ENCODE measurements at regions not wholly inside any gene's neighbourhood (a gene's known extent, or its start where the extent isn't known, plus 50 kb on each side); places are given as distances from the start of the nearest gene placed in this dataset.

- no peak overlapping the region for H3K4me3 ChIP-seq (ENCODE audit: low read depth, low read length)
- no peak for DNase-seq (ENCODE audit: low read depth)
- TF ChIP-seq MYC (IDR thresholded peaks at IDR 0.05; ENCODE audit: low read depth, low read length) = no peak
- TF ChIP-seq, protein P1, sequence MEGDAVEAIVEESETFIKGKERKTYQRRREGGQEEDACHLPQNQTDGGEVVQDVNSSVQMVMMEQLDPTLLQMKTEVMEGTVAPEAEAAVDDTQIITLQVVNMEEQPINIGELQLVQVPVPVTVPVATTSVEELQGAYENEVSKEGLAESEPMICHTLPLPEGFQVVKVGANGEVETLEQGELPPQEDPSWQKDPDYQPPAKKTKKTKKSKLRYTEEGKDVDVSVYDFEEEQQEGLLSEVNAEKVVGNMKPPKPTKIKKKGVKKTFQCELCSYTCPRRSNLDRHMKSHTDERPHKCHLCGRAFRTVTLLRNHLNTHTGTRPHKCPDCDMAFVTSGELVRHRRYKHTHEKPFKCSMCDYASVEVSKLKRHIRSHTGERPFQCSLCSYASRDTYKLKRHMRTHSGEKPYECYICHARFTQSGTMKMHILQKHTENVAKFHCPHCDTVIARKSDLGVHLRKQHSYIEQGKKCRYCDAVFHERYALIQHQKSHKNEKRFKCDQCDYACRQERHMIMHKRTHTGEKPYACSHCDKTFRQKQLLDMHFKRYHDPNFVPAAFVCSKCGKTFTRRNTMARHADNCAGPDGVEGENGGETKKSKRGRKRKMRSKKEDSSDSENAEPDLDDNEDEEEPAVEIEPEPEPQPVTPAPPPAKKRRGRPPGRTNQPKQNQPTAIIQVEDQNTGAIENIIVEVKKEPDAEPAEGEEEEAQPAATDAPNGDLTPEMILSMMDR (IDR thresholded peaks at IDR 0.05; ENCODE audit: low read depth, low read length) = no peak
- TF ChIP-seq POLR2A (IDR thresholded peaks at IDR 0.05; ENCODE audit: extremely low read depth, insufficient read length) = no peak
- TF ChIP-seq MAX (IDR thresholded peaks at IDR 0.05; ENCODE audit: low read depth, low read length) = no peak
These were observed 186.1 kb upstream of the E2F8 start for GRCh38 chr11:19426756-19427403.

DNA sequence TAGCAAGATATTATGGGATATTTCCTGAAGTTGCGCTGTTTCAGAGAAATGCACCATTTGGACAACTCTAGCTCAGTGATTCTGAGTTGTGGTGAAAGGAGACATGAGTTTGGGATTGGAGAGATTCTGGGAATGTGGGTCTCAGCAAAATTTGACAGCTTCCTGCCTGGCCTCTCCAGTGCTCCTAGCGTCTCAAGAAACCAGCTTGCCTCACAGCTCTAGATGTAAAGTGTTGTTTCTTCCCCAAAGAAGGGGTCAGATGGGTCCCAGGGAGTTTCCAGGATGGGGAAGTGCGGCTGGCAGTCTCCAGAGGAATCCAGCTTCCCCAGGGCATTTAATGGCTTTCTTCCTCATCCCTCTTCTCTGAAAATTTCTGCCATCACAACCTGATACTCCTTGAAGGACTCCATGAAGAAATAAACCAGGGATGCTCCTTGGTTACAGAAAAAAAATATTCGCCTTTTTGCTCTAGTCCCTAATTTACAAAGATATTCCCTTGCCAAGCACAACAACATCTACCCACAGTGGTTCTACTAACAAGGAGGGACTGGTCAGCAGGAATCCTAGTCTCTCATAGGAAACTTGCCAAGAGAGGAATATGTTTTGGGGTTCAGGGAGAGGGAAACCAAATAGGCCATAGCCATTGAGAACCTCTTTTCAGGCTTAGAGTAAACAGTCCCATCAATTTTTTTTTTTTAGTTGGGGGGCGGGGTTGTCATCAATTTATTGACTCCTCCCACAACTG, 185.4 kb upstream of the E2F8 start:
- no peak for TF ChIP-seq MYC (IDR thresholded peaks at IDR 0.05; ENCODE audit: low read depth, low read length)
- TF ChIP-seq MAX (IDR thresholded peaks at IDR 0.05; ENCODE audit: low read depth, low read length) = no peak
- no peak for TF ChIP-seq POLR2A (IDR thresholded peaks at IDR 0.05; ENCODE audit: extremely low read depth, insufficient read length)
- TF ChIP-seq, protein P1 (IDR thresholded peaks at IDR 0.05; ENCODE audit: low read depth, low read length) = no peak
- no peak for DNase-seq (ENCODE audit: low read depth)
- no peak overlapping the region for H3K4me3 ChIP-seq (ENCODE audit: low read depth, low read length)

DNA sequence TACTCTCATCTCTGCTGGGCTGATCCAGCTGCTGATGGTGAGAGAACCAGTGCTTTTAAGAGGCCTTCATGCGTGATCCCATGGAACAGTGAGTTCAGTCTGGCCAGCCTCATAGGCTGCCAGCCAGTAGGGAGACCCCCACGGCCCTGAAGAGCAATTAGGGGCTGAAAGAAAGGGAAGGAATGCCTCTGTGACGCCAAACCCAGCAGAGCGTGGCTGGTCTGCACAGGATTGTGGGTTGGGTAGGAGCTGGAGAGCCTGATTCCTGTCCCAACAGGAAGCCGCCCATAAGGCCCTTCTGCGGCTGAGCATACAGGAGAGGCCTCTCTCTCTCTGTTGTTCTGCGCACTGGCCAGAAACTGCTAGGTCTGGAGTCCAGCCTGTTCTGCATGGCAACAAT, 181.5 kb upstream of the E2F8 start:
- TF ChIP-seq MAX (IDR thresholded peaks at IDR 0.05; ENCODE audit: low read depth, low read length) = no peak
- no peak for TF ChIP-seq POLR2A (IDR thresholded peaks at IDR 0.05; ENCODE audit: extremely low read depth, insufficient read length)
- DNase-seq (ENCODE audit: low read depth) = no peak
- H3K4me3 ChIP-seq (ENCODE audit: low read depth, low read length) = no peak overlapping the region

GRCh38 chr11:19420868-19421533, 180.3 kb upstream of the E2F8 start:
- TF ChIP-seq, protein P1 (IDR thresholded peaks at IDR 0.05; ENCODE audit: low read depth, low read length) = no peak
- TF ChIP-seq MYC (IDR thresholded peaks at IDR 0.05; ENCODE audit: low read depth, low read length) (no peak), POLR2A (IDR thresholded peaks at IDR 0.05; ENCODE audit: extremely low read depth, insufficient read length) (no peak), MAX (IDR thresholded peaks at IDR 0.05; ENCODE audit: low read depth, low read length) (no peak)
- DNase-seq (ENCODE audit: low read depth) = no peak
- H3K4me3 ChIP-seq (ENCODE audit: low read depth, low read length) = no peak overlapping the region

DNA sequence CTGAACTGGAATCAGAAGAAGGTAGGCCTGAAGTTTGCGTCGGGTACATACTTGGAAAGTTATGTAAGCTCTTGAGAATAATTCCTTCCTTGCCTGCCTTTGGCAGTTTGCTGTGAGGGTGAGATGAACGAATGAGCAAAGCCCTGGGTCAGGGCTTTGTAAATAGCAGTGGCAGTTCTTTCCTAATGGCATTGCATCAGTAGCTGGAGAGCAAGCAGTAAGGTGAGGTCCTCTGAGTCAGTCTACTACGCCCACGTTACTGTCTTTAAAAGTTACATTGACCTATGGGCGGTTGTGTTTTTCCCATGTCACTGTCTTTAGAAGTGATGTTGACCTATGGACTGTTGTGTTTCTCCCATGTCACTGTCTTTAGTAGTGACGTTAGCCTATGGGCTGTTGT, 179.1 kb upstream of the E2F8 start:
- no peak for DNase-seq (ENCODE audit: low read depth)
- H3K4me3 ChIP-seq (ENCODE audit: low read depth, low read length) = no peak overlapping the region

More for the DNA sequence above, 179.1 kb upstream of the E2F8 start:
- TF ChIP-seq POLR2A (IDR thresholded peaks at IDR 0.05; ENCODE audit: extremely low read depth, insufficient read length) = no peak
- TF ChIP-seq MAX (IDR thresholded peaks at IDR 0.05; ENCODE audit: low read depth, low read length) = no peak
- TF ChIP-seq MYC (IDR thresholded peaks at IDR 0.05; ENCODE audit: low read depth, low read length) = no peak
- TF ChIP-seq, protein P1 (IDR thresholded peaks at IDR 0.05; ENCODE audit: low read depth, low read length) = no peak

All from NB4 (cell line).